WI38 (cell line): ENCODE measurements at regions not wholly inside any gene's neighbourhood (a gene's known extent, or its start where the extent isn't known, plus 50 kb on each side); places are given as distances from the start of the nearest gene placed in this dataset.
A peak's percentile ranks its signal among the peaks of the same experiment; 100 is the strongest.
"Not testable (repeated sequence)": the region's sequence is repeated elsewhere in the genome, so short reads cannot be mapped to it uniquely, and the experiment has no call there.

Experiments used
- H3K4me3 ChIP-seq: 2 replicates; pipeline ENCODE4 v1.5.1; 2011; ENCODE audit warnings: low read depth, mild to moderate bottlenecking, control low read depth, low read length
- TF ChIP-seq, protein P1 (sequence below): IDR thresholded peaks from 2 replicates; pipeline ENCODE4 v1.5.1; 2012; ENCODE audit warnings: low read depth, mild to moderate bottlenecking, control low read depth, low read length

GRCh38 chr13:110820322-110820721 is 94.5 kb downstream of the ANKRD10 start:
- TF ChIP-seq, protein P1, sequence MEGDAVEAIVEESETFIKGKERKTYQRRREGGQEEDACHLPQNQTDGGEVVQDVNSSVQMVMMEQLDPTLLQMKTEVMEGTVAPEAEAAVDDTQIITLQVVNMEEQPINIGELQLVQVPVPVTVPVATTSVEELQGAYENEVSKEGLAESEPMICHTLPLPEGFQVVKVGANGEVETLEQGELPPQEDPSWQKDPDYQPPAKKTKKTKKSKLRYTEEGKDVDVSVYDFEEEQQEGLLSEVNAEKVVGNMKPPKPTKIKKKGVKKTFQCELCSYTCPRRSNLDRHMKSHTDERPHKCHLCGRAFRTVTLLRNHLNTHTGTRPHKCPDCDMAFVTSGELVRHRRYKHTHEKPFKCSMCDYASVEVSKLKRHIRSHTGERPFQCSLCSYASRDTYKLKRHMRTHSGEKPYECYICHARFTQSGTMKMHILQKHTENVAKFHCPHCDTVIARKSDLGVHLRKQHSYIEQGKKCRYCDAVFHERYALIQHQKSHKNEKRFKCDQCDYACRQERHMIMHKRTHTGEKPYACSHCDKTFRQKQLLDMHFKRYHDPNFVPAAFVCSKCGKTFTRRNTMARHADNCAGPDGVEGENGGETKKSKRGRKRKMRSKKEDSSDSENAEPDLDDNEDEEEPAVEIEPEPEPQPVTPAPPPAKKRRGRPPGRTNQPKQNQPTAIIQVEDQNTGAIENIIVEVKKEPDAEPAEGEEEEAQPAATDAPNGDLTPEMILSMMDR, result no peak
- no peak overlapping the region for H3K4me3 ChIP-seq

DNA sequence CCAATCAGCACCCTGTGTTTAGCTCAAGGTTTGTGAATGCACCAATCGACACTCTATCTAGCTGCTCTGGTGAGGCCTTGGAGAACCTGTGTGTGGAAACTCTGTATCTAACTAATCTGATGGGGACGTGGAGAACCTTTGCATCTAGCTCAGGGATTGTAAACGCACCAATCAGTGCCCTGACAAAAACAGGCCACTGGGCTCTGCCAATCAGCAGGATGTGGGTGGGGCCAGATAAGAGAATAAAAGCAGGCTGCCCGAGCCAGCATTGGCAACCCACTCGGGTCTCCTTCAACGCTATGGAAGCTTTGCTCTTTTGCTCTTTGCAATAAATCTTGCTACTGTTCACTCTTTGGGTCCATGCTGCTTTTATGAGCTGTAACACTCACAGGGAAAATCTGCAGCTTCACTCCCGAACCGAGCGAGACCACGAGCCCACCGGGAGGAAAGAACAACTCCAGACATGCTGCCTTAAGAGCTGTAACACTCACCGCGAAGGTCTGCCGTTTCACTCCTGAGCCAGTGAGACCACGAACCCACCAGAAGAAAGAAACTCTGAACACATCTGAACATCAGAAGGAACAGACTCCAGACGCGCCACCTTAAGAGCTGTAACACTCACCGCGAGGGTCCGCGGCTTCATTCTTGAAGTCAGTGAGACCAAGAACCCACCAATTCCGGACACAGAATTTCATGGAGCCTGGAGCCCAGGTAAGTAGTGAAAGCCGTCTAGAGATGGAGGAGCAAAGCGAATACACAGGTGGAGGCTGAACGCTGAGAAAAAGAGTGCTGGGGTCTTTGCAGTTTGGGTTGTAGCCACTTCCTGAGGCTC is 92.8 kb downstream of the ANKRD10 start:
- not testable (repeated sequence) for H3K4me3 ChIP-seq

- TF ChIP-seq, protein P1, result no peak
- no peak overlapping the region for H3K4me3 ChIP-seq
Measured at GRCh38 chr13:110822669-110822945, 92.3 kb downstream of the ANKRD10 start.

DNA sequence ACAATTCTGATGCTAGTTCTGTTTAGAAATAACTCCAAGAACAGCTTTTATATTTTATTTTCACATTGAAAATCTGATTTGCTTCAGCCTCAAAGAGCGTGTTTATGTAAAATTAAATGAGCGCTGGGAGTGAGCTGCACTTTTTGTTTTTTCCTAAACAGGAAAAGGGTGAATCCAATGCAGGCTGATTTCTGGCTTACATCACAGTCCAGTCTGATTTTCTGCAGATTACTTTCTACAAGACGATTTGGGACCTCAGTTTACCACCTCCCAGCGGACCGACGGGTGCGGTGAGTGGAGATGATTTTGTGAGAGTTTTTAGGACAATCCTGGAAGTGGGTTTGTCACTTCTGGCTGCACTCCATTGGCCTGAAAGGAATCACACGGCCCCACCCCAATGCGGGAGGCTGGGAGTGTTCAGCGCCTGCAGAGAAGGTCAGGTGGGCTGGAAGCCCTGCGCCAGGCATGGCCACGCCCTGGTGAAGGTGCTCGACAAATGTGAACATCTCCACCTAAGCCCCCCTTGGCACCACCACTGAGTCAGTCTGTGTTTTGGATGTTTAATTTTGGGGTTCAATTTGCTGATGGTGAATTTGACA is 90.1 kb downstream of the ANKRD10 start:
- TF ChIP-seq, protein P1, result no peak
- peak overlapping the region; percentile 26; the same call in 1 of the 2 replicates for H3K4me3 ChIP-seq

DNA sequence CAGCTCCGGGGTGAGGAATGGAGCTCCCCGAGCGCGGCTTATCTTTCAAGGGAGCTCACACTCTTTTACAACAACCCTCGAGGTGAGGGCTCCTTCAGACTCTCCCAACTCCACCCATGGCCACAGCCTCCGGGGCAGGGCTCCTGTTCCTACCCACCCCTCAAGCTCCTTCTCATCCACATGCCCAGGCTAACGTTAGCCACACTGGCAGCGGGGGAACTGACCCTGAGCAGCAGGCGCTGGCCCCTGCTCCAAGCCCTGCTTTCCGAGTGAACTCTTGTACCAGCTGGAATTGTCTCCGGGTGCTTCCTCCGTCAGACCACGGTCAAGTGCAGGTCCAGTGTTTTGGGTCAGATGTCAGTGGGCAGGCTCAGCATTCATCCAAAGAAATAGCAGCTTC is 89.4 kb downstream of the ANKRD10 start:
- H3K4me3 ChIP-seq, result no peak overlapping the region
- TF ChIP-seq, protein P1, result no peak

- no peak overlapping the region for H3K4me3 ChIP-seq
- TF ChIP-seq, protein P1, result no peak
Measured at GRCh38 chr13:110826101-110826500, 88.8 kb downstream of the ANKRD10 start.

DNA sequence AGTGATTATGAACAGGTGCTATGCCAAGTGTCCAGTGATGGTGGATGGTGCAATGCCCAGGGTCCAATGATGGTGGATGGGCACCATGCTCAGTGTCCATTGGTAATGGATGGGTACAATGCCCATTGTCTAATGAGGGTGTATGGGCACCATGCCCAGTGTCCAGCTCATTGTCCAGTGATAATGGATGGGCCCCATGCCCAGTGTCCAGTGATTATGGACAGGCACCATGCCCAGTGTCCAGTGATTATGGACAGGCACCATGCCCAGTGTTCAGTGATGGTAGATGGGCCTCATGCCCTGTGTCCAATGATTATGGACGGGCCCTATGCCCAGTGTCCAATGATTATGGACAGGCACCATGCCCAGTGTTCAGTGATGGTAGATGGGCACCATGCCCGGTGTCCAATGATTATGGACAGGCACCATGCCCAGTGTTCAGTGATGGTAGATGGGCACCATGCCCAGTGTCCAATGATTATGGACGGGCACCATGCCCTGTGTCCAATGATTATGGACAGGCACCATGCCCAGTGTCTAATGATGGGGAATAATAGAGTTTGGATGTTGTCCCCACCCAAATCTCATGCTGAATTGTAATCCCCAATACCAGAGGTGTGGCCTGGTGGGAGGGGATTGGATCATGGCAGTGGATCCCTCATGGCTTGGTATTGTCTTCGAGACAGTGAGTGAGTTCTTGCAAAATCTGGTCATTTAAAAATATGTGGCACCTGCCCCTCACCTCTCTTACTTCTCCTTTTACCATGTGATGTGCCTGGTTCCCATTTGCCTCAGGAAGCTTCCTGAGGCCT is 87.8 kb downstream of the ANKRD10 start:
- TF ChIP-seq, protein P1, result no peak
- H3K4me3 ChIP-seq, result no peak overlapping the region
